Midbrain (tissue), 1 donor: ENCODE measurements at regions not wholly inside any gene's neighbourhood (a gene's known extent, or its start where the extent isn't known, plus 50 kb on each side); places are given as distances from the start of the nearest gene placed in this dataset.

ENCODE experiments used
- DNase-seq: peaks from one replicate; lab custom pipeline; 2025; lab: John Stamatoyannopoulos, UW

DNA sequence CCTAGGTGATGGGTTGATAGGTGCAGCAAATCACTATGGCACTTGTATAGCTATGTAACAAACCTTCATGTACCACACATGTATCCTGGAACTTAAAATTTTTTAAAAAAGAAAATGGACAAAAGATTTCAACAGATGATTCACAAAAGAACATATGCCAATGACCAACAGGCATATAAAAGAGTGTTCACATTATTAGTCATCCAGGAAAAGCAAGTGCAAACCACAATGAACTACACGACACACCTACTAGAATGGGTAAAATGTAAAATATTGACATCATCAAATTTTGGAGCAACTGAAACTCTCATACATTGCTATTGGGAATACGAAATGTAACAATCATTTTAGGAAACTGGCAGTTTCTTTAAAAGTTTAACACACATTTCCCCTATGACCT is 109.9 kb downstream of the YIPF5 start:
- no peak for DNase-seq

DNA sequence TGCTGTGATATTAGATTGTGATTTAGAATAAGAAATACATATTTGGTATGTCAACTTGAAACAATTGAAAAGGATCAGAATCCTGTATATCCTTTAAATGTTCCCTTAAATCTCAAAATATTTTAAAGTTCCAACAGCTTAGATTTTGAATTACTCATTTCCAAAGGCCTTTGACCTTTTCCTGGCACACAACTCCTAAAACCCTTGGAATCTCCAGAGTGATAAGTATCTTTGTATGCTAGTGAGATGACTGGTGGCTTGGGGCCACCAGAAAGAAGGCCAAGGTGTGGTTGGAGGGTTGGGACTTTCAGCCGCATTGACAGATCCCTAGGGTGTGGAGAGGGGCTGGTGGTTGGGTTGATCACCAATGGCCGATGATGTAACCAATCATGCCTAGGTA is 104.7 kb downstream of the YIPF5 start:
- no peak for DNase-seq

GRCh38 chr5:144072518-144072927 is 97.9 kb downstream of the YIPF5 start:
- no peak for DNase-seq

- DNase-seq, result no peak
These were observed 93.9 kb downstream of the YIPF5 start for GRCh38 chr5:144076521-144077083.

DNA sequence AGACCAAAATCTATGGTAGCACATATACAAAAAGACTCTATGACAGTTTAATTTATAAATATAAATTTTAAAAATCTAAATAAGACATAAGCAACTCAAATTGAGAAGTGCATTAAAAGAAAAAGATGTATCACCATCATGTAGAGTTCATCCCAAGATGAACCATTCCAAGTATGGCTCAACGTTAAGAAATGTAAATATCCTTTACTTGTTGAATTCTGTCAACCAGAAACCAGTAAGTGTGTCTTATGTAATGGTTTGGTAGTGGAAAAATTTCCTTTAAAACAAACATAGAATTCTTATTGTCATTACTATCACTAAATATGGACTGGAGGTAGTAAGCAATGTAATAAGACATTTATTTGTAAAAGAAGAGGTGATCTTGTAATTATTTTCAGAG is 87.3 kb downstream of the YIPF5 start:
- no peak for DNase-seq

- DNase-seq, result no peak
These were observed 85.5 kb downstream of the YIPF5 start for GRCh38 chr5:144084971-144085370.

DNA sequence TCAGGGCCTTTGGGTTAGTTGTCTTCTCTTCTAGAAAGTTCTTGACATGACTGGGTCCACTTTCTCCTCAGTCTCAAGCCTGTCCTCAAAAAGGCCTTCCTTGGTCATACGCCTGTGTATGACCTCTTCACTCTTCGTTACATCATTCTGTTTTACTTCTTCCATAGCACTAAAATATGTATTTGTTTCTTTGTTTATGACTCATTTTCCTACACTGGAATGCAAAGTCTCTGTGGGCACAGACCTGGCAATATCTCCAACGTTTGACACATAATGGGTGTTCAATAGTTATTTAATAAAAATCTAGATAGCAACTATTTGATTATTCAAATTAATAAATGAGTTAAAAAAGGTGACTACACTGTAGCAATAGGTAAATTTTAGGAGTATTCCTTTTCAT is 85.1 kb downstream of the YIPF5 start:
- DNase-seq, result no peak

DNA sequence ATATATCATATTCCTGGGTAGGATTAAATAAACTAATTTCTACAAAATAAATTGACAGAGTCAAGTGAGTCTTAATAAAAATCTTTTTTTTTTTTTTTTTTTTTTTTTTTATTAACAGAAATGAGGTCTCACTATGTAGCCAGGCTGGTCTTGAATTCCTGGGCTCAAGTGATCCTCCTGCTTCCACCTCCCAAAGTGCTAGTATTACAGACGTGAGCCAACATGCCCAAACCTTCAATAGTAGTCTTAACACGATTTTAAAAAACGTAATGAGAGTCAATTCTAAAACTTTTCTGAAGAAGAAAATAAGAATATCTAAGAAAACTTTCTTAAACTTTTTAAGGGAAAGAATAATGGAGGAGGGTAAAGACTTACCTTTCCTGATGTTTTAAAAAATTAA is 84.2 kb downstream of the YIPF5 start:
- DNase-seq, result no peak

GRCh38 chr5:144087576-144087975 is 82.9 kb downstream of the YIPF5 start:
- no peak for DNase-seq

DNA sequence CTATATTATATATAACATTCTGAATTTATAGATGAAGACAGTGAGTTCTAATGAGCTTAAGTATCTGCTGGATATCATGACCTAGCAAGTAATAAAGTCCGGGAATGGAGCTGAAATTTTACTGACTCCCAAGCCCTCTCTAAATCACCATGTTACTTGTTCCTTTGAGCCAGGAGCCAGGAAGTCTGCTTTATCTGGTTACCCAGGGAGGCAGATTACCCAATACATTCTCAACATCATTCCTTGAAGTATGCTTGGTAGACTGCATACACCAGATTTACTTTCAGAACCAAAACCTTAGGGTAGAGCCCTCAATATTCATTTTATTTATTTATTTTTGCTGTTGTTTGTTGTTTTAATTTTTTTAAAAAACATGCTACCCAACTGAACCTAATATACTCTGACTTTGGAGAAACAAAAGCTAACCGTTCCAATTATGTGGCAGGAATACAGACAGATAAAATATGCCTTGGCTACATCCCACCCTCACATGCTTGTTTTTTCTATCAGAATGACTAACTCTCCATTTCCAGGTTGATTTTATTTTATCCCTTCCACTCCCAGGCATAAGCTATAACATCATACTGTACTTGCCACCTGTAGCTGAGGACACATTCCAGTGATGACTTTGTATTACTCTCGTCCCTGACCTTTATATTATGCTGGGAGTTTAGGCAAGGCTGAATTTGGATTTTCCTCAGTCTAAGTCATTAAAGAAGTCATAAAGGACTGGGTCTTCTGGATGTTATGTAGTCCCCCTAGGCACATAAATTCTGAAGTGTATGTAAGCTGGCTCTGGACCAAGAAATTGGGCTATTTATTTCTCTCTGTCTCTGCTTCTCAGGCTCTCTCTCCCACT is 82.0 kb downstream of the YIPF5 start:
- no peak for DNase-seq

DNA sequence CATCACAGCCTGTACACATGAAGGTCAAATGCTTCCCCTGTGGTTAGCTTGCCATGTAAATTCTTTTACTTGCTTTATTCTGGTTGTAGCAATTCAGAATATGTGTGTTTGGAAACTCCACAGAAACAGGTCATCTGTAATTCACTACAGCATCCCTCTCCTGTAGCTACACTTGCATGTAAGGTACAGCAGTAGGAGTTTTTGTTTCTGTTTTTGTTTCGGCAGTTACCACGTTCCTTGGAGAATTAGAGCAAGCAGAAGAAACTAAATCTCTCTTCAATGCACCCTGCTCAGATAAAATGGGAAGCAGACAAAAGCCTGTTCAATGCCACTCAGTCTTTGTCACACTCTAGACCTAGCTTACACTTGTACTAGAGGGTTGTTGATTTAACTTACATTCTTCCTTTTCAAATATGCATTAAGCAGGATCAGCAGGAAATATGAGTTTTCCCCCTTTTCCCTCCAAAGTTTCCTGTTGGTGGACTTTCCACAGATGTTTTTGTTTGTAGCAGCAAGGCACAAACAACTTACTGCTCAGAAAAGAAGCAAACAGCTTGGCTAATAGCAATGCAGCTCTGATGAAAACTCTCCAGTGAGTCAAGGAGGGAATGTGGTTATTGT is 80.9 kb downstream of the YIPF5 start:
- no peak for DNase-seq

DNA sequence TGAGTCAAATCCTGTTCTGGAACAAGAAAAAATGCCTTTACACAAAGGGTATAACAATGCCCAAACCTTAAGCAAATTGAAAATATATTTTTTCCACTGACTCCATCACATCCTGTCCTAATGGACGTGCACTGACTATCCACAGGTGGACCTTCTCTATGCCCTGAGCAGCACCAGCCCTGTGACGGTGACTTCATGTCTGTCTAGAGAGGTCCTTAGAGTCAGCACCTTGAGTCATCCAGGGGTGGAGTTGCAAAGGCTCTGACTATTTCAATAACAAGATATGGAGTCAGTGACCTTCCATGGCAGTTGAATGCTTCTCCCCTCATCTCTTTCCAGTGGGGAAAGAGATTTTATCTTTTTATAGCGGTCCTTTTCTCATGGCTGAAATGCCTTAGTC is 78.0 kb downstream of the YIPF5 start:
- DNase-seq, result no peak

GRCh38 chr5:144093400-144093799 is 77.1 kb downstream of the YIPF5 start:
- DNase-seq, result no peak

DNA sequence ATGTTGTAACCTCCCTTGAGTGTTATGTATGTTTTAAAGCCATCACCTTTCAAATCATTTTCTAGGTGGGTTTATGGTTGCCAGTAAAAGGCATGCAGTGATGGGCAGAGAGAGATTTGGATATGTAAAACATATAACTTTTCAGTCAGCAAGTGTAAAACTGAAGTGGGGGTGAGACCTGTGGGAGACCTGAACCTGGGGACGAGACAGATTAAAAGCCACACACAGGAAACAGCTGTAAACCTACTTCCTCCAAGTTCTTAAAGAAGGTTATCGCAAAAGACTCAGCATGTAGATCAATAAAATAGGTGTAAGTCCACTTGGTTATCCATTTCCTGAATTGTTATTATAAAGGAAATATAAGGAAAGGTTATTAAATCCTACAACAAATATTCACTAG is 76.6 kb downstream of the YIPF5 start:
- no peak for DNase-seq

DNA sequence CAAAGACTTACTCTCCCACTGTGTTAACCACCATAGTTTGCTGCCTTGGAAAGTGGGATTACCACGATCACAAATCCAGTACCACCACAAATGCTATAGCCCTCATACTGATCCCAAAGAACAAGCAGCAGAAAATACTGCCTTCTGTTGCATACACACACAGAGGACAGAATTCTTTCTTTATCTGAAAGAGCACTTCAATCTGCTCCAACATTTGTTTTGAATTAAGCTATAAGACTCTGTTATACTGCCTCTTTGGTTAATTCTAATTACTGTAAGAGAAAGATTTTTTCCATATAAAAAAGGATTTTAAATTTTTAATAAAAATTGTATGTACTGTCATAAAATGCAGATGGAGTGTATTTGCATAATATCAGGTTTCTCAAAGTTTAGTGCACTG is 69.8 kb downstream of the YIPF5 start:
- DNase-seq, result no peak

DNA sequence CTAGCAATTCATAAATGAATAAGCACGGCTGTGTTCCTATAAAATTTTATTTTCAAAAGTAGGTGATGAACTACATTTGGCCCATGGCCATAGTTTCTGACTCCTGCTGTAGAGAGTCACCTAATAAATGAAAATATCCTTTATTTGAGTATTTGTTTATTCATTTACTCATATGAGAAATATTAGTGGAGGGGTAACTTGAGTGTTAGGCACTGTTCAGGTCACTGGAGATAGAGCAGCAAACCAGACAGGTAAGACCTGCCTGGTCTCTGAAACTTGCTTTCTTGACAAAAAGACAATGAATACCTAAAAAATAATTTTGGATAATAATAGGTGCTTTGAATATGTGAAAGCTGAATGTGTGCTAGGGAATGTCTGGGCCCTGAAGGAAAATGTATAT is 68.8 kb downstream of the YIPF5 start:
- no peak for DNase-seq

DNA sequence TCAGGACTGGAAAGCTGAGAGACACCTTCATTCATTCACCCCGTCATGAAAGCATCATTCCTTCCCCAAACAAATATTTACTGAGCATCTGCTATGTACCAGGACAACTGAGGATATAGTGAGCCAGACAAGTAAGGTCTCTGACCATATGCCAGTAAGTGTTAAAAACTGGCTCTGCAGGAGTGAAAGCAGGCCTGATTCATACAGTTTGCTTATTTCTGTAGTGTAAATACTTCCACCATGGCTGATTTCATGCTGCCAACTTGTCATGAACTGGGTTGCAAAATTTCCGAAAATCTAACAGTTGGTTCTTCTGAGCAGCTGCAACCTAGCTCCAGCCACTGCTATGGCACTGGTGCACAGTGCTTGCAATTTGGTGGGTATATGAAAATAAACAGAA is 68.1 kb downstream of the YIPF5 start:
- DNase-seq, result no peak

DNA sequence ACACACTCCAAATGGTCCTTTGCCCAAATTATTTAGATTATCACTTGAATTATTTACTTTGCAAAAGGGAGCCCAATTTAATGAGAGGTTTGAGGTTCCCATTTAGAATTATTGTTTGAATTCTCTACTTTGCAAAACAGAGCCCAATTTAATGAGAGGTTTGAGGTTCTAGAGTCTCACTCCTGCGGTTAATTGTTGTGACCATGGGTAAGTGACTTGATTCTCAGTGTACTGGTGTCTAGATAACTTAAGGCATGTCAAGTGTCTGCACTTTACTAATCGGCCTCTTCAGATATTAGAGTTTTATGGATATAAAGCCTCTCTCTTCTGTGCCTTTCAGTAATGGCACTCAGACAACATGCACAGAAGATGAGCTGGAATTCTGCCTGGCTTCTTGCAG is 67.5 kb downstream of the YIPF5 start:
- no peak for DNase-seq

DNA sequence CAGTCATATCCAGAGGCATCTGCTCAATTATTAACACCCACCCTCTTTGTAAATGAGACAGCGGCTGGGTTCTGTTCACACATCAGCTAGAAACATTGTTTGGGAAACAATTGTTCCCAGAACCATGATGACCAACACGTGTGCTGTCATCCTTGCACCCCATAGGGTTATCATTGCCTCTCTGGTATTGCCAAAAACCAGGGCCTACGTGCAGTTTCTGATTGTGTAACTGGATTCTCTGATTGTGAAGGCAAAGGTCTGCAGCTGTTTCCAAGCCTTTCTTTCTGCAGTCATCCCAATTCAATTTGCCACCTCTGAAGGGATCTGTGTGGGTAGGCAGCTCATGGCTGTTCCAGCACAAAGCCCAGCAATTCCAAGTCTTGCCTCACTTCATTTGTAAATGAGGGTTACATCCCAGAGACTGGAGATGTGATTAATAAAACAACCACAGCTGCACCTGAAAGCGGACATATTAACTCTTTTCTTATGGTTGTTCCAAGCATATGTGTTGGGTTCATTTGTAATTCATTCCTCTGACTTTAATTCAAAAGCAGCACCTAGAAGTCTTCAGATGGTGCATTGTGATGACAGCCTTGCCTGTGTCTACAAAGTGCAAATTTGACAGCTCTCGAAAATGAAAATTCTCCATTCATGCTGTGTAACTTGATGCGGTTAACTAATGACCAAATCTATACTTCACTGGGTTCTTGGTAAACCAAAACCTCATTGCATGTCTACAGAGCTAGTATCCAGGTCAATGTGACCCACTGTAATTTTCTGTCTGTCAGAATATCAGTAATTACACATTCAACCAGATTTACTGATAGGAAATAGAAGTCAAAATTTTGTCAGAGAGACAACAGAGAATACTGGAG is 66.6 kb downstream of the YIPF5 start:
- no peak for DNase-seq

DNA sequence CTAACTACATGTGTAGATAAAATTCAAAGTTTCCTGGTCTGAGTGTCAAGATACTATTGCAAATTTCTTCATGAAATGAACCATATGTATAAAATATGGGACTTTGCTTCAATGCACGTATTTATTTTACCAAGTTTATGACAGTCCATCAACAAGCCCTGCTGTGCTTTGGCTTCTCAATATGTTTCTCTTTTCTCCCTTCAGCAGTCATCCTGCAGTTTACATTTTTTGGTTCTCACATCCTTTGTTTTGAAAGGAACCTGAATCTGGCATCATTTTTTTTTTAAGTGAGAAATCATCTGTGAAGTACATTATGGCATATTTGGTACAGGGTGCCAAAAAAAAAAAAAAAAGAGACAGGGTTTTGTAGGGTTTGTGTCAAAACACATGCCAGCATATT is 65.1 kb downstream of the YIPF5 start:
- DNase-seq, result no peak

- no peak for DNase-seq
These were observed 62.3 kb downstream of the YIPF5 start for GRCh38 chr5:144108131-144108530.
